HepG2 (cell line): ENCODE measurements at regions not wholly inside any gene's neighbourhood (a gene's known extent, or its start where the extent isn't known, plus 50 kb on each side); places are given as distances from the start of the nearest gene placed in this dataset.

ENCODE experiments used
- MAFK ChIP-seq, 2 experiments: IDR thresholded peaks in 1 of 2; conservative IDR thresholded peaks in 1 of 2; 2 replicates each; pipeline ENCODE4 v1.6.1; 2011; ENCODE audit warnings: improper control_type of control experiment in 2 of 2, low read length in 2 of 2
- RAD21 ChIP-seq: fragments of 450-650 bp; formaldehyde crosslinking; IDR thresholded peaks from 2 replicates; pipeline ENCODE4 v1.5.0; 2020; ENCODE audit warnings: mild to moderate bottlenecking
- ZNF501 ChIP-seq: sonication (generic); formaldehyde crosslinking; IDR thresholded peaks from 2 replicates; pipeline ENCODE4 v1.5.1; 2020; ENCODE audit warnings: mild to moderate bottlenecking, moderate library complexity, missing genetic modification reagents
- TF ChIP-seq, protein P1 (sequence below): sonication (generic); formaldehyde crosslinking; IDR thresholded peaks from 2 replicates; pipeline ENCODE4 v1.5.0; 2020; ENCODE audit warnings: mild to moderate bottlenecking, missing genetic modification reagents, moderate library complexity
- TF ChIP-seq, protein P2 (sequence below): sonication (generic); formaldehyde crosslinking; IDR thresholded peaks from 2 replicates; pipeline ENCODE4 v1.4.0; 2020; ENCODE audit warnings: missing genetic modification reagents

DNA sequence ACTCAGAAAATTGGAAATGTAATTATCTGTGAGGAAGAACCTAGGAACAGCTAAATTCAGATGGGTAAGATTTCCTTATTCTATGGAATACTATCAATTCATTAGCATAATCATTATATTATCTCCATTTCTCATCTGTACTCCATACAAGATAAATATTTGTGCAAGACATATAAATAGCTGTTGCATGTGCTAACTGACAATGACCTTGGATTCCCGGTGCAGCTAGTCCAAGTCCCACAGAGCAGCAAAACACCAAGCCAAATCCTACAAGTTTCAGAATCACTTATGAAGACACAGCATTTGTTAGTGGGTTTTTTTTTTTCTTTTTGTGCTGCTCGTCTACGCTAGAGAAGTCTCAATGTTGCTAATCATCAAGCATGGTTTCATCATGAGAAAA is 64.8 kb downstream of the NUDT12 start:
- TF ChIP-seq RAD21 (CRISPR knock-in tag) (no peak), ZNF501 (CRISPR knock-in tag) (no peak), MAFK (conservative IDR thresholded peaks at IDR 0.05 in 1 of 2, IDR thresholded peaks at IDR 0.05 in 1 of 2; ENCODE audit: low read length in 2 of 2) (no peak)
- TF ChIP-seq, protein P1, sequence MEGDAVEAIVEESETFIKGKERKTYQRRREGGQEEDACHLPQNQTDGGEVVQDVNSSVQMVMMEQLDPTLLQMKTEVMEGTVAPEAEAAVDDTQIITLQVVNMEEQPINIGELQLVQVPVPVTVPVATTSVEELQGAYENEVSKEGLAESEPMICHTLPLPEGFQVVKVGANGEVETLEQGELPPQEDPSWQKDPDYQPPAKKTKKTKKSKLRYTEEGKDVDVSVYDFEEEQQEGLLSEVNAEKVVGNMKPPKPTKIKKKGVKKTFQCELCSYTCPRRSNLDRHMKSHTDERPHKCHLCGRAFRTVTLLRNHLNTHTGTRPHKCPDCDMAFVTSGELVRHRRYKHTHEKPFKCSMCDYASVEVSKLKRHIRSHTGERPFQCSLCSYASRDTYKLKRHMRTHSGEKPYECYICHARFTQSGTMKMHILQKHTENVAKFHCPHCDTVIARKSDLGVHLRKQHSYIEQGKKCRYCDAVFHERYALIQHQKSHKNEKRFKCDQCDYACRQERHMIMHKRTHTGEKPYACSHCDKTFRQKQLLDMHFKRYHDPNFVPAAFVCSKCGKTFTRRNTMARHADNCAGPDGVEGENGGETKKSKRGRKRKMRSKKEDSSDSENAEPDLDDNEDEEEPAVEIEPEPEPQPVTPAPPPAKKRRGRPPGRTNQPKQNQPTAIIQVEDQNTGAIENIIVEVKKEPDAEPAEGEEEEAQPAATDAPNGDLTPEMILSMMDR (CRISPR knock-in tag) = no peak
- TF ChIP-seq, protein P2, sequence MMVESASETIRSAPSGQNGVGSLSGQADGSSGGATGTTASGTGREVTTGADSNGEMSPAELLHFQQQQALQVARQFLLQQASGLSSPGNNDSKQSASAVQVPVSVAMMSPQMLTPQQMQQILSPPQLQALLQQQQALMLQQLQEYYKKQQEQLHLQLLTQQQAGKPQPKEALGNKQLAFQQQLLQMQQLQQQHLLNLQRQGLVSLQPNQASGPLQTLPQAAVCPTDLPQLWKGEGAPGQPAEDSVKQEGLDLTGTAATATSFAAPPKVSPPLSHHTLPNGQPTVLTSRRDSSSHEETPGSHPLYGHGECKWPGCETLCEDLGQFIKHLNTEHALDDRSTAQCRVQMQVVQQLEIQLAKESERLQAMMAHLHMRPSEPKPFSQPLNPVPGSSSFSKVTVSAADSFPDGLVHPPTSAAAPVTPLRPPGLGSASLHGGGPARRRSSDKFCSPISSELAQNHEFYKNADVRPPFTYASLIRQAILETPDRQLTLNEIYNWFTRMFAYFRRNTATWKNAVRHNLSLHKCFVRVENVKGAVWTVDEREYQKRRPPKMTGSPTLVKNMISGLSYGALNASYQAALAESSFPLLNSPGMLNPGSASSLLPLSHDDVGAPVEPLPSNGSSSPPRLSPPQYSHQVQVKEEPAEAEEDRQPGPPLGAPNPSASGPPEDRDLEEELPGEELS (CRISPR knock-in tag) = no peak
